Nephron progenitor cell (in vitro differentiated cells): ENCODE measurements at regions not wholly inside any gene's neighbourhood (a gene's known extent, or its start where the extent isn't known, plus 50 kb on each side); places are given as distances from the start of the nearest gene placed in this dataset.
A peak's percentile ranks its signal among the peaks of the same experiment; 100 is the strongest.
"Not testable (repeated sequence)": the region's sequence is repeated elsewhere in the genome, so short reads cannot be mapped to it uniquely, and the experiment has no call there.

Experiments used
- DNase-seq: peaks from one replicate; pipeline ENCODE4 v3.0.0; 2021
- H3K27ac Mint-ChIP-seq: 2 replicates; pipeline ENCODE4 v1.8.0; 2021; ENCODE audit warnings: mild to moderate bottlenecking, moderate library complexity, mixed read lengths
- H3K27me3 Mint-ChIP-seq: 2 replicates; pipeline ENCODE4 v1.8.0; 2021; ENCODE audit warnings: mild to moderate bottlenecking, low read depth, mixed read lengths; ENCODE audit not compliant: poor library complexity
- H3K36me3 Mint-ChIP-seq: 2 replicates; pipeline ENCODE4 v1.8.0; 2021; ENCODE audit warnings: low read depth, mixed read lengths
- H3K4me1 Mint-ChIP-seq: 2 replicates; pipeline ENCODE4 v1.8.0; 2021; ENCODE audit warnings: mixed read lengths
- H3K4me3 Mint-ChIP-seq: 2 replicates; pipeline ENCODE4 v1.8.0; 2021; ENCODE audit warnings: mild to moderate bottlenecking, moderate library complexity, mixed read lengths
- H3K9me3 Mint-ChIP-seq: 2 replicates; pipeline ENCODE4 v1.8.0; 2021; ENCODE audit warnings: mild to moderate bottlenecking, moderate library complexity, mixed read lengths
- CTCF ChIP-seq: fragments of 200-600 bp; sonication (generic); IDR thresholded peaks from 2 replicates; pipeline ENCODE4 v1.5.0; 2021; ENCODE audit warnings: antibody characterized with exemption

- no peak for TF ChIP-seq CTCF
- H3K27ac Mint-ChIP-seq = peak overlapping the region; percentile 49
- DNase-seq = no peak
- peaks cover 21% of the 10 kb centered on the region for H3K4me1 Mint-ChIP-seq
- H3K9me3 Mint-ChIP-seq = no peaks in the 10 kb centered on the region
- H3K27me3 Mint-ChIP-seq = no peaks in the 10 kb centered on the region
- no peaks in the 10 kb centered on the region for H3K36me3 Mint-ChIP-seq
- no peak overlapping the region for H3K4me3 Mint-ChIP-seq
These were observed 210.8 kb downstream of the DAD1 start for GRCh38 chr14:22378181-22378580.

GRCh38 chr14:22375321-22375930 lies 213.6 kb downstream of the DAD1 start:
- Mint-ChIP-seq H3K4me1 (peaks cover 13% of the 10 kb centered on the region), H3K27me3 (no peaks in the 10 kb centered on the region), H3K27ac (no peak overlapping the region), H3K36me3 (no peaks in the 10 kb centered on the region), H3K9me3 (no peaks in the 10 kb centered on the region), H3K4me3 (no peak overlapping the region)
- DNase-seq = peak; percentile 12
- TF ChIP-seq CTCF = peak; percentile 62

GRCh38 chr14:22370084-22370847 lies 218.8 kb downstream of the DAD1 start:
- H3K27ac Mint-ChIP-seq = no peak overlapping the region
- H3K9me3 Mint-ChIP-seq = peaks cover 19% of the 10 kb centered on the region
- H3K27me3 Mint-ChIP-seq = peaks cover 7% of the 10 kb centered on the region
- TF ChIP-seq CTCF = no peak
- H3K4me3 Mint-ChIP-seq = no peak overlapping the region
- no peaks in the 10 kb centered on the region for H3K36me3 Mint-ChIP-seq
- no peak for DNase-seq
- H3K4me1 Mint-ChIP-seq = no peaks in the 10 kb centered on the region

GRCh38 chr14:22358726-22359125 lies 230.3 kb downstream of the DAD1 start:
- H3K27ac Mint-ChIP-seq = no peak overlapping the region
- TF ChIP-seq CTCF = no peak
- H3K4me1 Mint-ChIP-seq = no peaks in the 10 kb centered on the region
- H3K4me3 Mint-ChIP-seq = no peak overlapping the region
- H3K27me3 Mint-ChIP-seq = peaks cover 6% of the 10 kb centered on the region
- no peaks in the 10 kb centered on the region for H3K36me3 Mint-ChIP-seq
- DNase-seq = no peak
- peaks cover 47% of the 10 kb centered on the region for H3K9me3 Mint-ChIP-seq

- peaks cover 87% of the 10 kb centered on the region for H3K9me3 Mint-ChIP-seq
- H3K27me3 Mint-ChIP-seq, DNase-seq, H3K4me3 Mint-ChIP-seq, H3K27ac Mint-ChIP-seq, H3K4me1 Mint-ChIP-seq: not testable (repeated sequence)
- H3K36me3 Mint-ChIP-seq = peaks cover 31% of the 10 kb centered on the region
These were observed 239.7 kb downstream of the DAD1 start for GRCh38 chr14:22349281-22349680.

DNA sequence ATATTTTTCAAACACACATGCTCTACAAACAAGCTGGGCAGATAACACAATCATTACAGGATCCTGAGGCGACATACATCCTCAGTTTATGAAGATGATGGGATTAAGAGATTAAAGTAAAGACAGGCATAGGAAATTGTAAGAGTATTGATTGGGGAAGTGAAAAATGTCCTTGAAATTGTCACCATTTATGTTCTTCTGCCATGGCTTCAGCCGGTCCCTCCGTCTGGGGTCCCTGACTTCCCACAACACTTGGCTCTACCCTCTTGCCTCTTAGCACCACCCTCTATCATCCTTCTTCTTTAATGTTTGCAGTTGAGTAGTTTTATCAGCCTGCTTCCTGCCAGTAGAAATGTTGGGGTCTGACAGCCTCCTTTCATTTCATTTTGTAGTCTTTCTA lies 244.4 kb downstream of the DAD1 start:
- H3K27ac Mint-ChIP-seq = no peak overlapping the region
- no peak for TF ChIP-seq CTCF
- no peak overlapping the region for H3K4me3 Mint-ChIP-seq
- H3K27me3 Mint-ChIP-seq = peaks cover 5% of the 10 kb centered on the region
- H3K36me3 Mint-ChIP-seq = peaks cover 37% of the 10 kb centered on the region
- H3K9me3 Mint-ChIP-seq = peaks cover 70% of the 10 kb centered on the region
- H3K4me1 Mint-ChIP-seq = peaks cover 13% of the 10 kb centered on the region
- no peak for DNase-seq

- H3K27me3 Mint-ChIP-seq, H3K4me3 Mint-ChIP-seq, H3K27ac Mint-ChIP-seq, DNase-seq: not testable (repeated sequence)
- H3K4me1 Mint-ChIP-seq = peaks cover 18% of the 10 kb centered on the region
- H3K9me3 Mint-ChIP-seq = peaks cover 66% of the 10 kb centered on the region
- peaks cover 37% of the 10 kb centered on the region for H3K36me3 Mint-ChIP-seq
These were observed 244.8 kb downstream of the DAD1 start for GRCh38 chr14:22344209-22344608.
